MM.1S (cell line): ENCODE measurements at regions not wholly inside any gene's neighbourhood (a gene's known extent, or its start where the extent isn't known, plus 50 kb on each side); places are given as distances from the start of the nearest gene placed in this dataset.

Experiments
- DNase-seq: peaks from one replicate; pipeline ENCODE4 v3.0.0-alpha.2; 2015
- H2AFZ ChIP-seq: fragments of 300-600 bp; sonication (generic); 2 replicates; pipeline ENCODE4 v1.6.0; 2016; ENCODE audit warnings: antibody characterized with exemption, low read length
- H3F3A ChIP-seq: fragments of 300-600 bp; sonication (generic); 2 replicates; pipeline ENCODE4 v1.6.1; 2016; ENCODE audit warnings: mild to moderate bottlenecking, antibody characterized with exemption, low read length, moderate library complexity, mixed read lengths; ENCODE audit not compliant: insufficient read depth
- H3K27ac ChIP-seq: fragments of 300-600 bp; sonication (generic); 2 replicates; pipeline ENCODE4 v1.5.1; 2016; ENCODE audit warnings: mild to moderate bottlenecking, low read length
- H3K27me3 ChIP-seq: fragments of 300-600 bp; sonication (generic); replicated peaks from 2 replicates; pipeline ENCODE4 v1.6.0; 2016; ENCODE audit warnings: low read length; ENCODE audit not compliant: insufficient read depth
- H3K36me3 ChIP-seq: fragments of 300-600 bp; sonication (generic); replicated peaks from 2 replicates; pipeline ENCODE4 v1.6.1; 2016; ENCODE audit warnings: mild to moderate bottlenecking, low read length, mixed read lengths; ENCODE audit not compliant: insufficient read depth
- H3K4me1 ChIP-seq: fragments of 300-600 bp; sonication (generic); 2 replicates; pipeline ENCODE4 v1.6.1; 2016; ENCODE audit warnings: low read length, mixed read lengths
- H3K4me2 ChIP-seq: fragments of 300-600 bp; sonication (generic); 2 replicates; pipeline ENCODE4 v1.6.0; 2016; ENCODE audit warnings: low read depth, low read length
- H3K4me3 ChIP-seq: fragments of 300-600 bp; sonication (generic); 2 replicates; pipeline ENCODE4 v1.5.1; 2016; ENCODE audit warnings: low read length, mixed read lengths
- H3K79me2 ChIP-seq: fragments of 300-600 bp; sonication (generic); 2 replicates; pipeline ENCODE4 v1.6.1; 2016; ENCODE audit warnings: mixed run types, low read length, mixed read lengths
- H3K9ac ChIP-seq: fragments of 300-600 bp; sonication (generic); 2 replicates; pipeline ENCODE4 v1.6.1; 2016; ENCODE audit warnings: low read length, mixed read lengths
- H3K9me2 ChIP-seq: fragments of 300-600 bp; sonication (generic); replicated peaks from 2 replicates; pipeline ENCODE4 v1.6.1; 2016; ENCODE audit warnings: mild to moderate bottlenecking, low read length, mixed read lengths; ENCODE audit not compliant: insufficient read depth
- H3K9me3 ChIP-seq: fragments of 300-600 bp; sonication (generic); replicated peaks from 2 replicates; pipeline ENCODE4 v1.6.1; 2016; ENCODE audit warnings: mild to moderate bottlenecking, low read length, mixed read lengths; ENCODE audit not compliant: insufficient read depth
- H4K20me1 ChIP-seq: fragments of 300-600 bp; sonication (generic); 2 replicates; pipeline ENCODE4 v1.6.1; 2016; ENCODE audit warnings: mild to moderate bottlenecking, low read length, moderate library complexity, mixed read lengths; ENCODE audit not compliant: insufficient read depth
- EZH2 ChIP-seq: fragments of 300-600 bp; sonication (generic); optimal IDR thresholded peaks from 2 replicates; pipeline ENCODE3; 2017; ENCODE audit warnings: low read depth, mild to moderate bottlenecking, antibody characterized with exemption, low read length, mixed read lengths
- EZH2phosphoT487 ChIP-seq: fragments of 300-600 bp; sonication (generic); IDR thresholded peaks from 2 replicates; pipeline ENCODE4 v1.6.1; 2018; ENCODE audit warnings: antibody characterized with exemption, low read length
- TF ChIP-seq, protein P1 (sequence below): fragments of 300-600 bp; sonication (generic); IDR thresholded peaks from 2 replicates; pipeline ENCODE4 v1.5.1; 2016; ENCODE audit warnings: antibody characterized with exemption, low read length, mixed read lengths

DNA sequence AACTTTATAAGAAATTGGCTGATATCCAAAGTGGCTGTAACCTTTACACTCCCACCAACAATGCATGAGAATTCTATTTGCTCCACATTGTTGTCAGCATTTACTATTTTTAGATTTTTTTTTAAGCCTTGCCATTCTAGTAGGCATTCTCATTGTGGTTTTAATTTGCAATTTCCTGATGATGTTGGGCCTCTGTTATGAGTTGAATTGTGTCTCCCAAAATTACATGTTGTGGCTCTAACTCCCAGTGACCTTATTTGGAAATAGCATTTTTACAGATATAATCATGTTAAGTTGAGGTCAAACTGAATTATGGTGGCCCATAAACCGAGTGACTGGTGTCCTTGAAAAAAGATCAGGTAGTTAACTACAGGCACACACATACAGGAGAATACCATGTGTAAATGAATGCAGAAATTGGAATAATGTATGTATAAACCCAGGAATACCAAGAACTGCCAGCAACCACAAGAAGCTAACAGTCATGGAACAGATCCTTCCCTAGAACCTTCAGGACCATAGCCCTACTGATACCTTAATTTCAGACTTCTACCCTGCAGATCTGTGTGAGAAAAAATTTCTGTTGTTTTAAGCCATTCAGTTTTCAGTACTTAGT, 348.8 kb upstream of the DAB1 start:
- Histone ChIP-seq H3K9me3 (no peaks in the 10 kb centered on the region), H3K4me2 (no peak overlapping the region), H3K9me2 (no peaks in the 10 kb centered on the region), H3K27me3 (no peaks in the 10 kb centered on the region), H2AFZ (no peak overlapping the region), H3K4me3 (no peak overlapping the region), H3K27ac (no peak overlapping the region), H3K4me1 (no peaks in the 10 kb centered on the region), H3F3A (no peaks in the 10 kb centered on the region), H3K79me2 (no peaks in the 10 kb centered on the region), H3K36me3 (no peaks in the 10 kb centered on the region), H3K9ac (no peak overlapping the region), H4K20me1 (no peaks in the 10 kb centered on the region)
- TF ChIP-seq EZH2 (no peak), EZH2phosphoT487 (no peak)
- TF ChIP-seq, protein P1, sequence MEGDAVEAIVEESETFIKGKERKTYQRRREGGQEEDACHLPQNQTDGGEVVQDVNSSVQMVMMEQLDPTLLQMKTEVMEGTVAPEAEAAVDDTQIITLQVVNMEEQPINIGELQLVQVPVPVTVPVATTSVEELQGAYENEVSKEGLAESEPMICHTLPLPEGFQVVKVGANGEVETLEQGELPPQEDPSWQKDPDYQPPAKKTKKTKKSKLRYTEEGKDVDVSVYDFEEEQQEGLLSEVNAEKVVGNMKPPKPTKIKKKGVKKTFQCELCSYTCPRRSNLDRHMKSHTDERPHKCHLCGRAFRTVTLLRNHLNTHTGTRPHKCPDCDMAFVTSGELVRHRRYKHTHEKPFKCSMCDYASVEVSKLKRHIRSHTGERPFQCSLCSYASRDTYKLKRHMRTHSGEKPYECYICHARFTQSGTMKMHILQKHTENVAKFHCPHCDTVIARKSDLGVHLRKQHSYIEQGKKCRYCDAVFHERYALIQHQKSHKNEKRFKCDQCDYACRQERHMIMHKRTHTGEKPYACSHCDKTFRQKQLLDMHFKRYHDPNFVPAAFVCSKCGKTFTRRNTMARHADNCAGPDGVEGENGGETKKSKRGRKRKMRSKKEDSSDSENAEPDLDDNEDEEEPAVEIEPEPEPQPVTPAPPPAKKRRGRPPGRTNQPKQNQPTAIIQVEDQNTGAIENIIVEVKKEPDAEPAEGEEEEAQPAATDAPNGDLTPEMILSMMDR = no peak
- no peak for DNase-seq

DNA sequence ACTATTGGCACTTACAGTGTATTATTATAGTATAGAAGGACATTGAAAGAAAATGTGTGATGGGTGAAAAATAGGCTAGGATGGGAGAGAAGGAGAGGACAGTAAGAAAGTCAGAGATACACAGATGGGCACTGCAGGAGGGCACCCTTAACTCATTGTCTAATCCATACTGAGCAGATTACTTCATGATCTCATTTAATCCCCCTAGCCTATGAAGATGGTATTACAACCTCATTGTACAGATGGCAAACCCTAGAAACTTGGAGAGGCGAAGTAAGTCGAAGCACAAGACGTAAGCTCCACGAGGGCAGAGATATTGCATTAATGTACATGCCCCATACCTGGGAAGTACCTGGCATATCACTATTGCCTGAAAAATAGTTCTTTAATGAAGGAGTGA, 346.9 kb upstream of the DAB1 start:
- Histone ChIP-seq H3K4me1 (no peaks in the 10 kb centered on the region), H3K27me3 (no peaks in the 10 kb centered on the region), H2AFZ (no peak overlapping the region), H3F3A (no peaks in the 10 kb centered on the region), H3K9me3 (no peaks in the 10 kb centered on the region), H3K36me3 (no peaks in the 10 kb centered on the region), H3K9me2 (no peaks in the 10 kb centered on the region), H3K4me3 (no peak overlapping the region), H3K79me2 (no peaks in the 10 kb centered on the region), H3K27ac (no peak overlapping the region), H3K9ac (no peak overlapping the region), H3K4me2 (no peak overlapping the region), H4K20me1 (no peaks in the 10 kb centered on the region)
- no peak for DNase-seq
- TF ChIP-seq, protein P1 = no peak
- TF ChIP-seq EZH2 (no peak), EZH2phosphoT487 (no peak)

DNA sequence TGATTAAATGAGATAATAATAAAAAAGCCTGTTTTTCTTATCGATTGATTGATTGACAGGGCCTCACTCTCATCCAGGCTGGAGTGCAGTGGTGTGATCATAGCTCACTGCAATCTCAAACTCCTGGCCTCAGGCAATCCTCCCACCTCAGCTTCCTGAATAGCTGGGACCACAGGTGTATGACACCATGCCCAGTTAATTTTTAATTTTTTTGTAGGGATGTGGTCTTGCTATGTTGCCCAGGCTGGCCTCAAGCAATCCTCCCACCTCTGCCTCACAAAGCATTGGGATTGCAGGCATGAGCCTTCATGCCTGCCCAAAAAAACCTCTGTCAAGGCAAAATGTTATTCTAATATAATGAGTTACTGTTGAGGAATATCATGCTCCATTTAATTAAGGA, 346.4 kb upstream of the DAB1 start:
- Histone ChIP-seq H3F3A (no peaks in the 10 kb centered on the region), H3K4me2 (no peak overlapping the region), H3K9me3 (no peaks in the 10 kb centered on the region), H2AFZ (no peak overlapping the region), H3K79me2 (no peaks in the 10 kb centered on the region), H3K27ac (no peak overlapping the region), H3K9me2 (no peaks in the 10 kb centered on the region), H3K9ac (no peak overlapping the region), H3K4me1 (no peaks in the 10 kb centered on the region), H3K36me3 (no peaks in the 10 kb centered on the region), H3K4me3 (no peak overlapping the region), H4K20me1 (no peaks in the 10 kb centered on the region), H3K27me3 (no peaks in the 10 kb centered on the region)
- DNase-seq = no peak
- TF ChIP-seq, protein P1 = no peak
- TF ChIP-seq EZH2phosphoT487 = no peak
- no peak for TF ChIP-seq EZH2
